SK-N-SH (cell line): ENCODE measurements at regions not wholly inside any gene's neighbourhood (a gene's known extent, or its start where the extent isn't known, plus 50 kb on each side); places are given as distances from the start of the nearest gene placed in this dataset.

Experiments
- CTCF ChIA-PET: fragments of 300-600, 350-600 bp; formaldehyde crosslinking; extraction: SDS; loops from one replicate; lab custom pipeline; 2021; lab: Yijun Ruan, JAX
- POLR2A ChIA-PET: fragments of 350-600 bp; sonication (Branson Sonifier 250); formaldehyde crosslinking; extraction: SDS; loops from one replicate; lab custom pipeline; 2020; ENCODE audit warnings: antibody characterized with exemption, inconsistent platforms; lab: Yijun Ruan, JAX
- DNase-seq: peaks from one replicate; pipeline ENCODE4 v3.0.0; 2012
- H2AFZ ChIP-seq: fragments of 200-600 bp; sonication (generic); 2 replicates; pipeline ENCODE4 v1.8.1; 2016; ENCODE audit warnings: antibody characterized with exemption, mild to moderate bottlenecking, low read depth
- H3F3A ChIP-seq: fragments of 200-600 bp; sonication (generic); replicated peaks from 2 replicates; pipeline ENCODE3; 2016; ENCODE audit warnings: antibody characterized with exemption, mild to moderate bottlenecking; ENCODE audit not compliant: insufficient read depth
- H3K27ac ChIP-seq, 2 experiments: fragments of 200-500 bp in 1 of 2; fragments of 200-600 bp in 1 of 2; sonication (Bioruptor generic) in 1 of 2; sonication (generic), shearing (Covaris generic) in 1 of 2; 2 replicates each; pipeline versions ENCODE4 v1.5.1 to v1.6.1; 2014 to 2016; ENCODE audit warnings: low read depth in 2 of 2, inconsistent platforms in 1 of 2, low read length in 1 of 2, mild to moderate bottlenecking in 1 of 2, mixed read lengths in 1 of 2
- H3K27me3 ChIP-seq: fragments of 200-600 bp; sonication (generic), shearing (Covaris generic); 2 replicates; pipeline ENCODE4 v1.6.1; 2016; ENCODE audit warnings: mixed run types; ENCODE audit not compliant: insufficient read depth
- H3K36me3 ChIP-seq, 2 experiments: fragments of 200-500 bp in 1 of 2; fragments of 200-600 bp in 1 of 2; sonication (Bioruptor generic) in 1 of 2; sonication (generic) in 1 of 2; replicated peaks in 1 of 2; 2 replicates each; pipeline versions ENCODE3 to v1.5.1; 2014 to 2016; ENCODE audit warnings: low read length in 1 of 2, mild to moderate bottlenecking in 1 of 2; ENCODE audit not compliant: insufficient read depth in 2 of 2, control insufficient read depth in 1 of 2
- H3K4me1 ChIP-seq, 2 experiments: fragments of 200-500 bp in 1 of 2; fragments of 200-600 bp in 1 of 2; sonication (Bioruptor generic) in 1 of 2; sonication (generic), shearing (Covaris generic) in 1 of 2; 2 replicates each; pipeline versions ENCODE4 v1.5.1 to v1.6.1; 2014 to 2016; ENCODE audit warnings: low read depth in 1 of 2, low read length in 1 of 2, mixed run types in 1 of 2; ENCODE audit not compliant: insufficient read depth in 2 of 2, control insufficient read depth in 1 of 2
- H3K4me2 ChIP-seq: fragments of 200-600 bp; sonication (generic), shearing (Covaris generic); 2 replicates; pipeline ENCODE4 v1.6.1; 2017; ENCODE audit warnings: mixed run types
- H3K4me3 ChIP-seq, 2 experiments: fragments of 200-500 bp in 1 of 2; fragments of 200-600 bp in 1 of 2; sonication (Bioruptor generic) in 1 of 2; sonication (generic), shearing (Covaris generic) in 1 of 2; 2 replicates each; pipeline versions ENCODE4 v1.5.1 to v1.8.1; 2014 to 2016; ENCODE audit warnings: low read depth in 2 of 2, inconsistent platforms in 1 of 2, low read length in 1 of 2, mild to moderate bottlenecking in 1 of 2, mixed read lengths in 1 of 2, moderate library complexity in 1 of 2
- H3K79me2 ChIP-seq: fragments of 200-600 bp; sonication (generic); 2 replicates; pipeline ENCODE4 v1.8.1; 2017; ENCODE audit warnings: mild to moderate bottlenecking; ENCODE audit not compliant: insufficient read depth
- H3K9ac ChIP-seq: fragments of 200-600 bp; sonication (generic); 2 replicates; pipeline ENCODE4 v1.6.1; 2017; ENCODE audit warnings: mixed run types
- H3K9me2 ChIP-seq: fragments of 200-600 bp; sonication (generic); 2 replicates; pipeline ENCODE4 v1.6.1; 2017; ENCODE audit warnings: mixed run types
- H3K9me3 ChIP-seq: fragments of 200-600 bp; sonication (generic); 2 replicates; pipeline ENCODE4 v1.6.1; 2017; ENCODE audit warnings: mixed run types, mild to moderate bottlenecking, moderate library complexity
- H4K20me1 ChIP-seq: fragments of 200-600 bp; sonication (generic); 2 replicates; pipeline ENCODE4 v1.6.1; 2017; ENCODE audit warnings: mild to moderate bottlenecking, mixed run types; ENCODE audit not compliant: insufficient read depth
- EZH2phosphoT487 ChIP-seq: fragments of 200-600 bp; sonication (generic); IDR thresholded peaks from 2 replicates; pipeline ENCODE4 v1.6.1; 2017; ENCODE audit warnings: low read depth, mixed run types, mild to moderate bottlenecking, antibody characterized with exemption, moderate library complexity, borderline replicate concordance
- FOSL2 ChIP-seq: IDR thresholded peaks from 2 replicates; pipeline ENCODE4 v1.4.0; 2012; ENCODE audit warnings: low read depth, mild to moderate bottlenecking, moderate library complexity, borderline replicate concordance
- MXI1 ChIP-seq: IDR thresholded peaks from 2 replicates; pipeline ENCODE4 v1.6.1; 2012; ENCODE audit warnings: mild to moderate bottlenecking, low read depth, low read length, improper control_type of control experiment
- REST ChIP-seq: IDR thresholded peaks from 2 replicates; pipeline ENCODE4 v1.6.1; 2012; ENCODE audit warnings: mild to moderate bottlenecking, low read depth, low read length, moderate library complexity
- TCF12 ChIP-seq: IDR thresholded peaks from 2 replicates; pipeline ENCODE4 v1.4.0; 2012
- WGBS: methylation state at CpG from one replicate; pipeline ENCODE4 v1.1.6; 2017; ENCODE audit warnings: low lambda C conversion rate; 5-methylcytosine and 5-hydroxymethylcytosine counted together

GRCh38 chrX:45888518-45888917, 656.7 kb downstream of the ZNF674 start:
- Histone ChIP-seq H3K27me3 (peaks cover 3% of the 10 kb centered on the region; the same call in 1 of the 2 replicates), H3K4me1 (no peaks in the 10 kb centered on the region), H4K20me1 (no peaks in the 10 kb centered on the region), H3K4me3 (no peak overlapping the region), H3K4me2 (no peak overlapping the region), H3K79me2 (no peaks in the 10 kb centered on the region), H2AFZ (no peak overlapping the region), H3K36me3 (no peaks in the 10 kb centered on the region), H3F3A (no peaks in the 10 kb centered on the region), H3K9me3 (no peaks in the 10 kb centered on the region), H3K27ac (no peak overlapping the region), H3K9me2 (no peaks in the 10 kb centered on the region), H3K9ac (no peak overlapping the region)
- POLR2A ChIA-PET = no interaction called here
- CTCF ChIA-PET = no interaction called here
- no peak for DNase-seq
- TF ChIP-seq EZH2phosphoT487 = no peak

DNA sequence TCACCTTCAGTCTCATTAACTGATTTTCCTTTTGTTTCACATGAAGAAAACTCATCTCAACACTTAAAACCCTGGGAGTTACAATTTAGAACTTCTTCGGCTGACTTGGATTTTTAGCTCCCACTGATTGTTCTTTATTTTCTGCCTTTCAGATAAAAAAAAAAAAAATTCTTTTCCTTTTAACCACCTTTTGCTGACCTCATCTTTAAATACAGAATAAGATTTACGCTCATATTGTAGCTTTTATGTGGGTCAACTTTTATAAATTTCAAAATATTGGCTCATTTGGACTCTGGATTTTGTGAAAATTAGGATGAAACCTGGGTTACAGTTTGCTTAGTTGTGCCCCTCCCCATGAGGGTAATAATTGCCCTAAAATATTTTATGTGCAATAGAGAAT, 659.3 kb downstream of the ZNF674 start:
- H3K27ac ChIP-seq = no peak overlapping the region
- peaks cover 6% of the 10 kb centered on the region; the same call in 1 of the 2 replicates for H3K27me3 ChIP-seq
- H3K4me1 ChIP-seq = no peaks in the 10 kb centered on the region
- no peaks in the 10 kb centered on the region for H3K9me3 ChIP-seq
- TF ChIP-seq MXI1 = no peak
- TF ChIP-seq TCF12 = no peak
- CTCF ChIA-PET = no interaction called here
- no peaks in the 10 kb centered on the region for H3F3A ChIP-seq
- no peaks in the 10 kb centered on the region for H4K20me1 ChIP-seq
- no peaks in the 10 kb centered on the region for H3K79me2 ChIP-seq
- DNase-seq = no peak
- 13% methylated on average over 2 of the region's 2 CpGs for WGBS
- POLR2A ChIA-PET = no interaction called here
- H3K4me2 ChIP-seq = no peak overlapping the region
- no peaks in the 10 kb centered on the region for H3K36me3 ChIP-seq
- H3K4me3 ChIP-seq = no peak overlapping the region
- H2AFZ ChIP-seq = no peak overlapping the region
- H3K9ac ChIP-seq = no peak overlapping the region
- H3K9me2 ChIP-seq = no peaks in the 10 kb centered on the region

- no peak overlapping the region for H2AFZ ChIP-seq
These were observed 665.7 kb downstream of the ZNF674 start for GRCh38 chrX:45879512-45879911.

More at GRCh38 chrX:45879512-45879911, 665.7 kb downstream of the ZNF674 start:
- no peaks in the 10 kb centered on the region for H4K20me1 ChIP-seq
- no peaks in the 10 kb centered on the region for H3F3A ChIP-seq
- DNase-seq = no peak
- H3K4me2 ChIP-seq = no peak overlapping the region
- no peak overlapping the region for H3K4me3 ChIP-seq
- no peak overlapping the region for H3K9ac ChIP-seq
- no peaks in the 10 kb centered on the region for H3K9me3 ChIP-seq
- POLR2A ChIA-PET = no interaction called here
- peaks cover 17% of the 10 kb centered on the region; the same call in 1 of the 2 replicates for H3K27me3 ChIP-seq
- 47% methylated on average over 3 of the region's 3 CpGs for WGBS
- no peaks in the 10 kb centered on the region for H3K79me2 ChIP-seq
- no peak overlapping the region for H3K27ac ChIP-seq
- H3K9me2 ChIP-seq = no peaks in the 10 kb centered on the region
- H3K36me3 ChIP-seq = no peaks in the 10 kb centered on the region
- CTCF ChIA-PET = no interaction called here
- no peak for TF ChIP-seq REST
- no peak for TF ChIP-seq FOSL2
- no peaks in the 10 kb centered on the region for H3K4me1 ChIP-seq
